NCI-H2227 treated with DMSO at 0.1 percent for 48 hours (cell line): ENCODE measurements at regions not wholly inside any gene's neighbourhood (a gene's known extent, or its start where the extent isn't known, plus 50 kb on each side); places are given as distances from the start of the nearest gene placed in this dataset.
"Not testable (repeated sequence)": the region's sequence is repeated elsewhere in the genome, so short reads cannot be mapped to it uniquely, and the experiment has no call there.

Experiments
- DNase-seq: peaks from one replicate; lab custom pipeline; 2025; lab: John Stamatoyannopoulos, UW

- DNase-seq: not testable (repeated sequence)
Measured at GRCh38 chr1:148386031-148386398, 97.1 kb downstream of the PPIAL4G start.

GRCh38 chr1:148385371-148386030 lies 97.6 kb downstream of the PPIAL4G start:
- no peak for DNase-seq

GRCh38 chr1:148383966-148384365 lies 99.1 kb downstream of the PPIAL4G start:
- DNase-seq: no peak

- no peak for DNase-seq
Measured at GRCh38 chr1:148379697-148380096, 103.4 kb downstream of the PPIAL4G start.

- no peak for DNase-seq
Measured at GRCh38 chr1:148379170-148379500, 104.0 kb downstream of the PPIAL4G start.

- DNase-seq: not testable (repeated sequence)
Measured at GRCh38 chr1:148377992-148378391, 105.1 kb downstream of the PPIAL4G start.

- DNase-seq: not testable (repeated sequence)
Measured at GRCh38 chr1:148377045-148377444, 106.1 kb downstream of the PPIAL4G start.

GRCh38 chr1:148374101-148374500 lies 109.0 kb downstream of the PPIAL4G start:
- no peak for DNase-seq

- no peak for DNase-seq
Measured at GRCh38 chr1:148373192-148373925, 109.7 kb downstream of the PPIAL4G start.

GRCh38 chr1:148372731-148373130 lies 110.4 kb downstream of the PPIAL4G start:
- no peak for DNase-seq

GRCh38 chr1:148372051-148372726 lies 110.9 kb downstream of the PPIAL4G start:
- not testable (repeated sequence) for DNase-seq

- not testable (repeated sequence) for DNase-seq
Measured at GRCh38 chr1:148371551-148371994, 111.5 kb downstream of the PPIAL4G start.

- not testable (repeated sequence) for DNase-seq
Measured at GRCh38 chr1:148370661-148371060, 112.4 kb downstream of the PPIAL4G start.

GRCh38 chr1:148367596-148367995 lies 115.5 kb downstream of the PPIAL4G start:
- DNase-seq: no peak

GRCh38 chr1:148366136-148366753 lies 116.9 kb downstream of the PPIAL4G start:
- DNase-seq: not testable (repeated sequence)

GRCh38 chr1:148365151-148365550 lies 118.0 kb downstream of the PPIAL4G start:
- DNase-seq: not testable (repeated sequence)

GRCh38 chr1:148363979-148364378 lies 119.1 kb downstream of the PPIAL4G start:
- DNase-seq: not testable (repeated sequence)

- no peak for DNase-seq
Measured at GRCh38 chr1:148363439-148363810, 119.7 kb downstream of the PPIAL4G start.

GRCh38 chr1:148362626-148363438 lies 120.3 kb downstream of the PPIAL4G start:
- DNase-seq: no peak

- DNase-seq: no peak
Measured at GRCh38 chr1:148362216-148362611, 120.9 kb downstream of the PPIAL4G start.

GRCh38 chr1:148361427-148362215 lies 121.5 kb downstream of the PPIAL4G start:
- DNase-seq: not testable (repeated sequence)
